ENCODE measurements at regions not wholly inside any gene's neighbourhood (a gene's known extent, or its start where the extent isn't known, plus 50 kb on each side); places are given as distances from the start of the nearest gene placed in this dataset.
"Not testable (repeated sequence)": the region's sequence is repeated elsewhere in the genome, so short reads cannot be mapped to it uniquely, and the experiment has no call there.

GRCh38 chr11:56841210-56841810 lies 92.8 kb upstream of the OR9G4 start:
- Histone ChIP-seq H3K4me1 (ENCODE audit: control insufficient read depth, insufficient read depth, low read length) (no peaks in the 10 kb centered on the region), H3K9ac (ENCODE audit: low read length) (no peak overlapping the region), H3K36me3 (ENCODE audit: control insufficient read depth, insufficient read depth, low read length, severe bottlenecking) (no peaks in the 10 kb centered on the region), H3K9me3 (ENCODE audit: control insufficient read depth, low read length) (no peaks in the 10 kb centered on the region), H3K27me3 (replicated peaks; ENCODE audit: control insufficient read depth, insufficient read depth, low read length) (peaks cover 12% of the 10 kb centered on the region), H3K4me3 (ENCODE audit: low read length) (no peak overlapping the region)
- DNase-seq (ENCODE audit: low read depth), result peak; percentile 86

- H3K36me3 ChIP-seq (ENCODE audit: control insufficient read depth, insufficient read depth, low read length, severe bottlenecking); DNase-seq (ENCODE audit: low read depth); H3K27me3 ChIP-seq (replicated peaks; ENCODE audit: control insufficient read depth, insufficient read depth, low read length); H3K4me3 ChIP-seq (ENCODE audit: low read length); H3K9ac ChIP-seq (ENCODE audit: low read length); H3K4me1 ChIP-seq (ENCODE audit: control insufficient read depth, insufficient read depth, low read length): not testable (repeated sequence)
- H3K9me3 ChIP-seq (ENCODE audit: control insufficient read depth, low read length), result peaks cover 16% of the 10 kb centered on the region
These were observed 78.9 kb upstream of the OR9G4 start for GRCh38 chr11:56827357-56827756.

DNA sequence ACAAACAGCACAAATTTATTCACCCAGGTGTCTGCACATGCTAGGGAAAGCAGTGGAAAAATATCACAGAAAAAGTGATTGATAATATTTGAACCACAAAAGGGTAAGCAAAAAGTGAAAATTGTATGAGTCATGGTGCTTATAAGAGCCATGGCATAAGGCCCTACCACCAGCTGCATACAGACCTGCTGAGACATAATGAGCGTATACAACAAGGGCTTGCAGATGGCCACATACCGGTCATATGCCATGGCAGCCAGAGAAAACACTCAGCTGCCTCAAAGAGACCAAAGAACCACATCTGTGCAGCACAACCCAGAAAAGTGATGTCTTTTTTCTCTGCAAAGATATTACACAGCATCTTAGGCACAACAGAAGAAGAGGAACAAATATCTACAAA lies 71.4 kb upstream of the OR9G4 start:
- Histone ChIP-seq H3K27me3 (replicated peaks; ENCODE audit: control insufficient read depth, insufficient read depth, low read length) (peaks cover 12% of the 10 kb centered on the region), H3K9ac (ENCODE audit: low read length) (no peak overlapping the region), H3K9me3 (ENCODE audit: control insufficient read depth, low read length) (no peaks in the 10 kb centered on the region), H3K4me1 (ENCODE audit: control insufficient read depth, insufficient read depth, low read length) (no peaks in the 10 kb centered on the region), H3K4me3 (ENCODE audit: low read length) (no peak overlapping the region), H3K36me3 (ENCODE audit: control insufficient read depth, insufficient read depth, low read length, severe bottlenecking) (no peaks in the 10 kb centered on the region)
- no peak for DNase-seq (ENCODE audit: low read depth)

- no peak for DNase-seq (ENCODE audit: low read depth)
- Histone ChIP-seq H3K9ac (ENCODE audit: low read length) (no peak overlapping the region), H3K4me1 (ENCODE audit: control insufficient read depth, insufficient read depth, low read length) (no peaks in the 10 kb centered on the region), H3K27me3 (replicated peaks; ENCODE audit: control insufficient read depth, insufficient read depth, low read length) (peaks cover 7% of the 10 kb centered on the region), H3K9me3 (ENCODE audit: control insufficient read depth, low read length) (no peaks in the 10 kb centered on the region), H3K4me3 (ENCODE audit: low read length) (no peak overlapping the region), H3K36me3 (ENCODE audit: control insufficient read depth, insufficient read depth, low read length, severe bottlenecking) (no peaks in the 10 kb centered on the region)
These were observed 69.2 kb upstream of the OR9G4 start for GRCh38 chr11:56817661-56818060.

GRCh38 chr11:56816259-56816658 lies 67.8 kb upstream of the OR9G4 start:
- no peak for DNase-seq (ENCODE audit: low read depth)
- H3K36me3 ChIP-seq (ENCODE audit: control insufficient read depth, insufficient read depth, low read length, severe bottlenecking), result no peaks in the 10 kb centered on the region
- H3K9me3 ChIP-seq (ENCODE audit: control insufficient read depth, low read length), result no peaks in the 10 kb centered on the region
- no peak overlapping the region for H3K9ac ChIP-seq (ENCODE audit: low read length)
- no peak overlapping the region for H3K4me3 ChIP-seq (ENCODE audit: low read length)
- H3K27me3 ChIP-seq (replicated peaks; ENCODE audit: control insufficient read depth, insufficient read depth, low read length), result peaks cover 7% of the 10 kb centered on the region
- no peaks in the 10 kb centered on the region for H3K4me1 ChIP-seq (ENCODE audit: control insufficient read depth, insufficient read depth, low read length)

DNA sequence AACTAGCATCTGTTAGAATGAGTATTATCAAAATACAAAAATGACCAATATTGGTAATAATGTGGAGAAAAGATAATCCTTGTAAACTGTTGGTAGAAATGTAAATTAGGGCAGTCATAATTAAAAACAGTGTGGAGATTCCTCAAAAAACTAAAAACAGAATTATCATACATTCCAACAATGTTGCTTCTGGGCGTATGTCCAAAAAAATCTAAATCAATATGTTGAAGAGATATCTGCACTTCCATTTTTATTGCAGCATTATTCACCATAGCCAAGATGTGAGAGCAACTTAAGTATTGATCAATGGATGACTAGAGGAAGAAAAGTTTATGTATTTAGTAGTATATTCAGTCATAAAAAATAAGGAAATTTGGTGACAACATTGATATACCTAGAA lies 59.8 kb upstream of the OR9G4 start:
- Histone ChIP-seq H3K4me3 (ENCODE audit: low read length) (no peak overlapping the region), H3K4me1 (ENCODE audit: control insufficient read depth, insufficient read depth, low read length) (no peaks in the 10 kb centered on the region), H3K36me3 (ENCODE audit: control insufficient read depth, insufficient read depth, low read length, severe bottlenecking) (no peaks in the 10 kb centered on the region), H3K9ac (ENCODE audit: low read length) (no peak overlapping the region), H3K27me3 (replicated peaks; ENCODE audit: control insufficient read depth, insufficient read depth, low read length) (no peaks in the 10 kb centered on the region), H3K9me3 (ENCODE audit: control insufficient read depth, low read length) (no peaks in the 10 kb centered on the region)
- DNase-seq (ENCODE audit: low read depth), result no peak

DNA sequence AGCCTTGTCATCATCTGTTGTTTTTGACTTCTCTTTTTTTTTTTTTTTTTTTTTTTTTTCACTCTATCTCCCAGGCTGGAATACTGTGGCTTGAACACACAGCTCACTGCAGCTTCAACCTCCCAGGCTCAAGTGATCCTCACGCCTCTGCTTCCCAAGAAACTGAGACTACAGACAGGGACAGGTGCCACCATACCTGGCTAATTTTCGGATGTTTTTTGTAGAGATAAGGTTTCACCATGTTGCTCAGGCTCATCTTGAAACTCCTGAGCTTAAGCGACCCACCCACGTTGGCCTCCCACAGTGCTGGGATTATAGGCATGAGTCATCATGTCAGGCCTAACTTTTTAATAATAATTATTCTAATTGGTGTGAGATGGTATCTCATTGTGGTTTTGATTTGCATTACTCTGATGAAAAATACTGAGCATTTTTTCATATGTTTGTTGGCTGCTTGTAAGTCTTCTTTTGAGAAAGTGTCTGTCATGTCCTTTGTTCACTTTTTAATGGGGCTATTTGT lies 51.3 kb upstream of the OR9G4 start:
- no peak for DNase-seq (ENCODE audit: low read depth)

More for the DNA sequence above, 51.3 kb upstream of the OR9G4 start:
- H3K9ac ChIP-seq (ENCODE audit: low read length), result no peak overlapping the region
- H3K4me3 ChIP-seq (ENCODE audit: low read length), result no peak overlapping the region
- H3K36me3 ChIP-seq (ENCODE audit: control insufficient read depth, insufficient read depth, low read length, severe bottlenecking), result no peaks in the 10 kb centered on the region
- H3K27me3 ChIP-seq (replicated peaks; ENCODE audit: control insufficient read depth, insufficient read depth, low read length), result peaks cover 9% of the 10 kb centered on the region
- H3K4me1 ChIP-seq (ENCODE audit: control insufficient read depth, insufficient read depth, low read length), result peaks cover 12% of the 10 kb centered on the region
- H3K9me3 ChIP-seq (ENCODE audit: control insufficient read depth, low read length), result no peaks in the 10 kb centered on the region
